Mammary epithelial cell (primary cell): ENCODE measurements at regions not wholly inside any gene's neighbourhood (a gene's known extent, or its start where the extent isn't known, plus 50 kb on each side); places are given as distances from the start of the nearest gene placed in this dataset.

ENCODE experiments used
- CTCF ChIP-seq, 2 donors: IDR thresholded peaks in 1 of 2; conservative IDR thresholded peaks in 1 of 2; 2 replicates each; pipeline ENCODE4 v1.5.1; 2011 to 2012; ENCODE audit warnings: inconsistent platforms in 2 of 2, low read length in 2 of 2, mild to moderate bottlenecking in 2 of 2, control low read depth in 1 of 2, low read depth in 1 of 2; ENCODE audit not compliant: insufficient read depth in 1 of 2; ENCODE audit errors: extremely low read depth in 1 of 2
- EZH2 ChIP-seq: IDR thresholded peaks from 2 replicates; pipeline ENCODE4 v1.6.1; 2012; ENCODE audit warnings: low read length, inconsistent platforms, borderline replicate concordance

GRCh38 chr4:166153548-166153947 is 280.5 kb downstream of the TLL1 start:
- TF ChIP-seq CTCF (conservative IDR thresholded peaks at IDR 0.05 in 1 of 2, IDR thresholded peaks at IDR 0.05 in 1 of 2; ENCODE audit: extremely low read depth in 1 of 2, insufficient read depth in 1 of 2, low read depth in 1 of 2, low read length in 2 of 2), result no peak
- no peak for TF ChIP-seq EZH2
